ENCODE measurements at regions not wholly inside any gene's neighbourhood (a gene's known extent, or its start where the extent isn't known, plus 50 kb on each side); places are given as distances from the start of the nearest gene placed in this dataset.
"Not testable (repeated sequence)": the region's sequence is repeated elsewhere in the genome, so short reads cannot be mapped to it uniquely, and the experiment has no call there.

GRCh38 chr5:158039441-158039840 is 180.5 kb upstream of the CLINT1 start:
- no peak overlapping the region for H2AFZ ChIP-seq (ENCODE audit: low read depth, low read length, severe bottlenecking)
- no peak overlapping the region for H3K4me2 ChIP-seq (ENCODE audit: low read depth, low read length, poor library complexity, severe bottlenecking)
- H3K4me3 ChIP-seq (ENCODE audit: insufficient read depth, low read length, poor library complexity, severe bottlenecking) = no peak overlapping the region
- peaks cover 8% of the 10 kb centered on the region; the same call in 1 of the 2 replicates for H3K9me3 ChIP-seq (ENCODE audit: insufficient read depth, low read length)
- H3K9me2 ChIP-seq (replicated peaks; ENCODE audit: insufficient read depth, low read length) = no peaks in the 10 kb centered on the region
- no peaks in the 10 kb centered on the region for H3F3A ChIP-seq (ENCODE audit: insufficient read depth)
- H3K36me3 ChIP-seq (ENCODE audit: low read length) = no peaks in the 10 kb centered on the region
- H3K27me3 ChIP-seq (ENCODE audit: low read length) = no peaks in the 10 kb centered on the region
- no peak overlapping the region for H3K9ac ChIP-seq (ENCODE audit: low read length)
- TF ChIP-seq CTCF (IDR thresholded peaks at IDR 0.05; ENCODE audit: insufficient read depth, low read length, poor library complexity, severe bottlenecking) = no peak
- no peak for TF ChIP-seq EZH2phosphoT487 (conservative IDR thresholded peaks at IDR 0.05; ENCODE audit: low read length)
- H4K20me1 ChIP-seq (ENCODE audit: low read depth, low read length) = no peaks in the 10 kb centered on the region
- H3K27ac ChIP-seq (ENCODE audit: low read depth, low read length) = no peak overlapping the region
- H3K79me2 ChIP-seq (ENCODE audit: insufficient read depth, low read length) = no peaks in the 10 kb centered on the region

GRCh38 chr5:158036983-158037595 is 178.1 kb upstream of the CLINT1 start:
- H3K79me2 ChIP-seq (ENCODE audit: insufficient read depth, low read length); H3K4me3 ChIP-seq (ENCODE audit: insufficient read depth, low read length, poor library complexity, severe bottlenecking); H3K27ac ChIP-seq (ENCODE audit: low read depth, low read length); H3K36me3 ChIP-seq (ENCODE audit: low read length); H3K9me2 ChIP-seq (replicated peaks; ENCODE audit: insufficient read depth, low read length); H2AFZ ChIP-seq (ENCODE audit: low read depth, low read length, severe bottlenecking); H3F3A ChIP-seq (ENCODE audit: insufficient read depth); H3K4me2 ChIP-seq (ENCODE audit: low read depth, low read length, poor library complexity, severe bottlenecking); H4K20me1 ChIP-seq (ENCODE audit: low read depth, low read length); H3K9ac ChIP-seq (ENCODE audit: low read length); H3K9me3 ChIP-seq (ENCODE audit: insufficient read depth, low read length); H3K27me3 ChIP-seq (ENCODE audit: low read length): not testable (repeated sequence)

- not testable (repeated sequence) for H4K20me1 ChIP-seq (ENCODE audit: low read depth, low read length); H3K9me2 ChIP-seq (replicated peaks; ENCODE audit: insufficient read depth, low read length); H3K4me3 ChIP-seq (ENCODE audit: insufficient read depth, low read length, poor library complexity, severe bottlenecking); H3K27ac ChIP-seq (ENCODE audit: low read depth, low read length); H3K9ac ChIP-seq (ENCODE audit: low read length); H3K27me3 ChIP-seq (ENCODE audit: low read length); H3K79me2 ChIP-seq (ENCODE audit: insufficient read depth, low read length); H3K36me3 ChIP-seq (ENCODE audit: low read length); H3K4me2 ChIP-seq (ENCODE audit: low read depth, low read length, poor library complexity, severe bottlenecking); H2AFZ ChIP-seq (ENCODE audit: low read depth, low read length, severe bottlenecking); H3K9me3 ChIP-seq (ENCODE audit: insufficient read depth, low read length); H3F3A ChIP-seq (ENCODE audit: insufficient read depth)
Observed at GRCh38 chr5:158034586-158034985, 175.6 kb upstream of the CLINT1 start.

- TF ChIP-seq CTCF (IDR thresholded peaks at IDR 0.05; ENCODE audit: insufficient read depth, low read length, poor library complexity, severe bottlenecking) = no peak
- TF ChIP-seq EZH2phosphoT487 (conservative IDR thresholded peaks at IDR 0.05; ENCODE audit: low read length) = no peak
- Histone ChIP-seq H3K27ac (ENCODE audit: low read depth, low read length) (no peak overlapping the region), H3K4me2 (ENCODE audit: low read depth, low read length, poor library complexity, severe bottlenecking) (no peak overlapping the region), H2AFZ (ENCODE audit: low read depth, low read length, severe bottlenecking) (no peak overlapping the region), H4K20me1 (ENCODE audit: low read depth, low read length) (no peaks in the 10 kb centered on the region), H3K9me3 (ENCODE audit: insufficient read depth, low read length) (peaks cover 9% of the 10 kb centered on the region; the same call in 1 of the 2 replicates), H3K79me2 (ENCODE audit: insufficient read depth, low read length) (no peaks in the 10 kb centered on the region), H3F3A (ENCODE audit: insufficient read depth) (no peaks in the 10 kb centered on the region), H3K27me3 (ENCODE audit: low read length) (0 out of 2 replicates have a peak, but pooled peaks cover 8% of the 10 kb centered on the region), H3K4me3 (ENCODE audit: insufficient read depth, low read length, poor library complexity, severe bottlenecking) (no peak overlapping the region), H3K9me2 (replicated peaks; ENCODE audit: insufficient read depth, low read length) (no peaks in the 10 kb centered on the region), H3K9ac (ENCODE audit: low read length) (no peak overlapping the region), H3K36me3 (ENCODE audit: low read length) (no peaks in the 10 kb centered on the region)
Observed at GRCh38 chr5:158033724-158034123, 174.8 kb upstream of the CLINT1 start.

All from SU-DHL-6 (cell line).